Motor neuron (in vitro differentiated cells): ENCODE measurements at regions not wholly inside any gene's neighbourhood (a gene's known extent, or its start where the extent isn't known, plus 50 kb on each side); places are given as distances from the start of the nearest gene placed in this dataset.

Experiments
- ATAC-seq, 8 experiments: fragments of 200-7000 bp; cut with Tn5 transposase; replicated peaks in 6 of 8; 2 replicates each; pipeline ENCODE4 v1.8.0; 2021; ENCODE audit warnings: mild to moderate bottlenecking in 8 of 8, moderate library complexity in 8 of 8
- H3K27ac ChIP-seq, 2 donors: fragments of 250-450 bp; sonication (Bioruptor Pico); 2 replicates each; pipeline ENCODE4 v1.9.0; 2021; ENCODE audit warnings: antibody characterized with exemption in 2 of 2, mild to moderate bottlenecking in 2 of 2, moderate library complexity in 1 of 2
- H3K4me1 ChIP-seq, 2 donors: fragments of 250-450 bp; sonication (Bioruptor Pico); replicated peaks in 1 of 2; 2 replicates each; pipeline ENCODE4 v1.6.1; 2021; ENCODE audit warnings: antibody characterized with exemption in 2 of 2, mild to moderate bottlenecking in 2 of 2, moderate library complexity in 1 of 2
- H3K4me3 ChIP-seq, 5 donors: fragments of 250-450 bp; sonication (Bioruptor Pico); 2 replicates each; pipeline ENCODE4 v1.9.0; 2021; ENCODE audit warnings: antibody characterized with exemption in 5 of 5, mild to moderate bottlenecking in 5 of 5, moderate library complexity in 4 of 5
- WGBS, 10 experiments: fragments of 450-650 bp; shearing (Covaris generic); methylation state at CpG; one replicate each; pipeline ENCODE4 v1.0.0; 2022; 5-methylcytosine and 5-hydroxymethylcytosine counted together
- in situ Hi-C, 9 experiments: fragments of 400-800 bp; cut with MboI; loops; one replicate each; pipeline ENCODE4 v1.15.0; 2021; ENCODE audit warnings: low sequenced_read_pairs in 9 of 9, low pct_unique_long_range_greater_than_20kb in 2 of 9; ENCODE audit not compliant: unreplicated experiment in 9 of 9

DNA sequence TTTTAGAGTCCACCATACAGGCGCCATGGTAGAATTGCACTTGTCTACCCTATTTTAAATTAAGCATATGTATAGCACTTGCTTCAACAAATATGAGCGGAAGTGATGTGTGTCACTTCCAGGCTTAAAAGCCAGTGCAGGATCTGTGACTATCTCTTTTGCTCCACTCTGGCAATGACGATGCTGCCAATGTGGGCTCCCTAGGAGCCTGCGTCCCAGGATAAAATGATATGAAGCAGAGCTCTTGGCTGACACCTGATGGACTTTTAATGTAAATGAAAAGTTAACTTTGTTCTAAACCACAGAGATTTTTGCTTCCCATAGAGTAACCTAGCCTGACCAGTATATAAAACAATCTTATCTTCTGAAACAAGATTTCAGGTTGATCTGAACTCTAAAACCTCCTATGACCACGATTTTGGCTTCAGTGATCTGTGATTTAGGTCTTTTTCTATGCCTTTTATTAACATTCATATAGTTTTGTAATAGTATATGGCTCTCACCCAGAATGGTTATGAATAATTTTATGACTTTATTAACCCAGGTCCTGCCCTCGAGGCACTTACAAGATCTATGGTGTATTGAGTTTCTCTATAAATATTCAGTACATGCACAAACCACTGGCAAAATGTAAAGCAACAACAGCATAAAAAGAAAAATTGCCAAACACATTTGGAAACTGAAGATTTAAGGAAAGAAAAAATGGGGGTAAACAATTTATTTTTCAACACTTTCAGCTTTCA, 422.5 kb upstream of the PIK3C3 start:
- 6 to 94% (median 77%) methylated on average over 2 to 6 of the region's 6 CpGs; no CpG with 5 or more reads in 1 of the 10 experiments for WGBS, 10 experiments
- Histone ChIP-seq H3K4me1 (no peaks in the 10 kb centered on the region), H3K27ac (no peak overlapping the region), H3K4me3 (no peak overlapping the region)
- in situ Hi-C loops, result no loop called here
- ATAC-seq, result peak in 3 of 8 experiments; percentile 67 to 81 (median 78)

DNA sequence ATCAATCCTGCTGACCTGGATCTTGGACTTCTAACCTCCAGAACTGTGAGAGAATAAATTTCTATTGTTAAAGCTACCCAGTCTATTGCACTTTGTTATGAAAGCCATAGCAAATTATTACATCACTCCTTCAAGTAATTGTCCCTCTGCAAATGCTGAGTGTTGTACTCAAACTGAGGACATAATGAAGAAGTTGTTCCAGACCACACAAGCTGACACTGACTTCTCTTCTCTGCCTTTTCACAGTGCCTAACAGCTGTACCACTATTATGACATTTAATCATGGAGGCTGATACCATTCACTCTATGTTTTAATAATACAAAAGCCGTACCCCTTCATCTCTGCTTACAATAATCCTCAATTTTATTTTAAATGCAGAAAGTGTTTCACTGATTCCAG, 424.1 kb upstream of the PIK3C3 start:
- 43 to 100% (median 80%) methylated on average over 1 of the region's 1 CpG; no CpG with 5 or more reads in 3 of the 10 experiments for WGBS, 10 experiments
- Histone ChIP-seq H3K4me3 (no peak overlapping the region), H3K27ac (no peak overlapping the region), H3K4me1 (no peaks in the 10 kb centered on the region)
- in situ Hi-C loops, result no loop called here
- no peak for ATAC-seq

- Histone ChIP-seq H3K27ac (no peak overlapping the region), H3K4me3 (no peak overlapping the region), H3K4me1 (no peaks in the 10 kb centered on the region)
- 8 to 100% (median 83%) methylated on average over 2 of the region's 2 CpGs; no CpG with 5 or more reads in 1 of the 10 experiments for WGBS, 10 experiments
- in situ Hi-C loops, result no loop called here
- peak in 1 of 8 experiments; percentile 17 for ATAC-seq
These were observed 425.9 kb upstream of the PIK3C3 start for GRCh38 chr18:41529093-41529492.

DNA sequence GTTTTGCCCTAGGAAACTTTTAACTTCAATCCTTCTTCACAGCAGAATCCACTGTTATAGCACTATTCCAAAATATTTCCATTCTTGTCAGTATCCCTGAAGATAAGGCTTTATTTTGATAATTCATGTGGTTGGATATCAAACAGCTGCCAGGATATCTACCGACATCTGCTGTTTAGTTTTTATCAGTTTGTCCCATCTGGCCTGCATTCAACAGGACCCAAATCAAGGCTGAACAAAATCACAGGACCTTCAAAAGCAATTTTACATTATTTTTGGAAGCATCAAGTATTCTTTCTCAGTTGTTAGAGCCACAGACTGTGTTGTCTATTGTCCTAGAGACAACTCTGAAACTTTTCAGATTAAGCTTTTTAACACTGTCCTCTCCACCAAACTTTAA, 429.0 kb upstream of the PIK3C3 start:
- 0 to 100% (median 53%) methylated on average over 1 of the region's 1 CpG; no CpG with 5 or more reads in 2 of the 10 experiments for WGBS, 10 experiments
- ATAC-seq, result no peak
- H3K4me3 ChIP-seq, result no peak overlapping the region
- no peak overlapping the region for H3K27ac ChIP-seq
- in situ Hi-C loops, result no loop called here
- no peaks in the 10 kb centered on the region for H3K4me1 ChIP-seq

GRCh38 chr18:41524674-41525470, 430.2 kb upstream of the PIK3C3 start:
- WGBS, 10 experiments, result 0 to 100% (median 50%) methylated on average over 1 to 2 of the region's 2 CpGs; no CpG with 5 or more reads in 3 of the 10 experiments
- H3K4me1 ChIP-seq, result no peaks in the 10 kb centered on the region
- in situ Hi-C loops, result no loop called here
- H3K4me3 ChIP-seq, result no peak overlapping the region
- no peak overlapping the region for H3K27ac ChIP-seq
- no peak for ATAC-seq

DNA sequence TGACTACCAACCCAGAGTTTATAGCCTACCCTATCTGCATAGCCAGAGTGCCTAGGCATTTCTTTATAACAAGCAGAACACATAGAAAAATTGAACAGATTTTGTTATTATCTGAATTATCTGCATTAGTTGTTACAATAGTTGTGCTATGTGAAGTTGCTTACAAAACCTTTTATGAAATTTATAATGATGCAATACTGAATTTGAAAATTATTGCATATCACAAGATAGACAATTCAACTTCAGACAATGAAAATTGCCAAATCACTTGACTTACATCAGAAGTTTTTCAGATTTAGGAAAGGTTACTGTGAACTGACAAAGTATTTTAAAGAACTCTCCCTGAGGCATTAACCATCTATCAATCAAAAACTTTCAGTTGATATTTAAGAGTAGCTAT, 437.9 kb upstream of the PIK3C3 start:
- no peak overlapping the region for H3K27ac ChIP-seq
- ATAC-seq, result no peak
- in situ Hi-C loops, result no loop called here
- no peaks in the 10 kb centered on the region for H3K4me1 ChIP-seq
- H3K4me3 ChIP-seq, result no peak overlapping the region

DNA sequence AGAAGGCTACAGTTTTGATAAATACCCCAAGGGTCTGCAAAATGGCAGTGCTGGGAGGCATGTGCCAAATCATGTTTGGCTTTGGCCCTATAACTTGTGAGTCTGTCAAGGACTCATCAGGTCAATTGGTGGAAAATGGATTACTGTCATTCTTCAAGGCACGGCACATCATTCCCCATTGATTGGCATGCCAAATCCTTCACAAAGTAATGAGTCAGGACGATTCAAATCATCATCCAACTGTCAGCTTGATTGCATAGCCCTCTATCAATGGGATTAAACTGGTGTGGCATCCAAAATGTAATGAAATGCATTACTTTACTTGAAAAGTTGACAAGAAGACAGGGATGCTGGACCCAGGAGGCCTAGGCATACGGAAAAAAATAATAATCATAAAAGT, 441.6 kb upstream of the PIK3C3 start:
- no peaks in the 10 kb centered on the region for H3K4me1 ChIP-seq
- H3K27ac ChIP-seq, result no peak overlapping the region
- ATAC-seq, result no peak
- H3K4me3 ChIP-seq, result no peak overlapping the region
- in situ Hi-C loops, result no loop called here
- 19 to 100% (median 86%) methylated on average over 1 to 3 of the region's 3 CpGs for WGBS, 10 experiments

DNA sequence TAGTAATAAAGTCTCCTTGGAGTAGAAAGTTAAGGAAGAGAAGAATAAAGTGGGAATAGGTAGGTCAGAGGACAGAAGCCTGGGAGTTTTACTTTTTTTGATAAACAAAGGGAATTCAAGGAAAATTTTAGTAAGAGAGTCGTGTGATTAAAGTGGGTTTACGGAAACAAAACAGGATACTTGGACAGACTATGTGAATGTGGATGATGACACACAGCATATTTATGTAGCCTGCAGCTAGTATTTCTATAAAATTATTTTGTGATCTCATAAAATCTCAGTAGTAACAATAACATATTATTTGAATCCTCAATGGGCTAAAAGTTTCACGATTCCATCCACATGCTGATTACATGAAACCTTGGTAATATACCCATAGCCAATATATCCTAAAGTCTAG, 450.7 kb upstream of the PIK3C3 start:
- ATAC-seq, result no peak
- in situ Hi-C loops, result no loop called here
- H3K4me1 ChIP-seq, result no peaks in the 10 kb centered on the region
- H3K27ac ChIP-seq, result no peak overlapping the region
- 24 to 100% (median 64%) methylated on average over 1 to 3 of the region's 3 CpGs; no CpG with 5 or more reads in 2 of the 10 experiments for WGBS, 10 experiments
- H3K4me3 ChIP-seq, result no peak overlapping the region

DNA sequence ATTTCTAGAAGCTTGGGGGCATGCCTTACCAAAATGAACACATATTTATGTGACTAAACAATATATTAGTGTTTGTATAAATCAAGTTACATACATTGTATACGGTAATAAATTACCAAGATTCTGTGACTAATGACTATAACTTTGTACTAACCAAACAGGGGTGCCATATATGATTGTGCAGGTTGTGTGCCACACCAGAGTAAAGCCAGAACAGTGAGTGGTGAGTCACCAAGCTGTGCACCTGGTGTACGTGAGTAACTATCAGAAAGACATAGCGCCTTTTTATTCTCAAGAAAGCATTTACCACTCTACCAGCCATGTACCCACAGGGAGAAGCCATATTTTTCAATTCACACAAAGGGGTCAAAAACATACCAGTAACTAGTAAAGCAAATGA, 453.2 kb upstream of the PIK3C3 start:
- no peak for ATAC-seq
- Histone ChIP-seq H3K4me3 (no peak overlapping the region), H3K27ac (no peak overlapping the region), H3K4me1 (no peaks in the 10 kb centered on the region)
- in situ Hi-C loops, result no loop called here
- 24 to 100% (median 86%) methylated on average over 1 to 3 of the region's 3 CpGs; no CpG with 5 or more reads in 1 of the 10 experiments for WGBS, 10 experiments

DNA sequence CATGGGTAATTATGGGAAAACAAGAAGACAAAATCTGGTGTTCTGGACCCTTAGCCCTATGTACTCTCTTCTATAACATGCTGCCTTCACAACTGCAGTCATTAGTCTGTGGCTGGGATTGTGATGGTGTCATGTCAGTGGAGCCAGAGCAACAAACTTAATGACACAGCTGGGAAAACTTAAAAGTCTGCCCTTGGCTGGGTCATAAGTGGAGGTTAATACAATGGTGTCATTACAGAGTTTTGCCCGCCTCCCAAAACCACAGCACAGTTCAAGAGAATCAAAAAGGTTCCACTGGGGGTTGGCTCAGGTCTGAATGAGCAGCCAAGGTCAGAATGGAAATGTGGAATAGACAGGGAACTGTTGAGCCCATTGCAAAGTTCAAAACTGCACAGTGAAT, 455.7 kb upstream of the PIK3C3 start:
- ATAC-seq, result no peak
- in situ Hi-C loops, result no loop called here
- 0 to 100% (median 89%) methylated on average over 1 of the region's 1 CpG; no CpG with 5 or more reads in 3 of the 10 experiments for WGBS, 10 experiments
- Histone ChIP-seq H3K4me3 (no peak overlapping the region), H3K4me1 (no peaks in the 10 kb centered on the region), H3K27ac (no peak overlapping the region)

GRCh38 chr18:41490861-41491260, 464.2 kb upstream of the PIK3C3 start:
- no peak overlapping the region for H3K27ac ChIP-seq
- in situ Hi-C loops, result no loop called here
- no peak for ATAC-seq
- WGBS, 10 experiments, result 0 to 100% (median 100%) methylated on average over 1 of the region's 1 CpG; no CpG with 5 or more reads in 1 of the 10 experiments
- no peak overlapping the region for H3K4me3 ChIP-seq
- H3K4me1 ChIP-seq, result no peaks in the 10 kb centered on the region

DNA sequence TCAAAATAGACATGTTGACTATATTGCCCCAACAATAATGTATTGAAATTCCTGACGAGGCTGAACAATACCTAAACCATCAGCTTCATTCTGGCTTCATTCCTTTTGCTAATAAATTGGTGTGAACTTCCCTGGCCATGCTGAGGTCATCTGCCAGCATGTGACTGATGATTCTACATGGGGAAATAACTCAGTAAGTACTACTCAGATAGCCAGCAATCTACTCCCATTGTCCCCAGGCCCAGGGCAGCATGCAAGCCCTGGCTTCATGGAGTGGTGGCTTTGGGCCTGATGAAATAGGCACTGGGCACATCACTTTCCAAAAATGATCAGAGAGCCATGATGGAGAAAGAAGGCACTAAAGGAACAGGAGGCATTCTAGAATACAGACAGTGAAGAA, 468.5 kb upstream of the PIK3C3 start:
- in situ Hi-C loops, result no loop called here
- no peak overlapping the region for H3K27ac ChIP-seq
- peak in 4 of 8 experiments; percentile 37 to 80 (median 62) for ATAC-seq
- WGBS, 10 experiments, result 20 to 40% (median 25%) methylated on average over 1 of the region's 1 CpG; no CpG with 5 or more reads in 6 of the 10 experiments
- H3K4me3 ChIP-seq, result no peak overlapping the region
- H3K4me1 ChIP-seq, result peaks cover 0 to 5% of the 10 kb centered on the region in 2 donors

DNA sequence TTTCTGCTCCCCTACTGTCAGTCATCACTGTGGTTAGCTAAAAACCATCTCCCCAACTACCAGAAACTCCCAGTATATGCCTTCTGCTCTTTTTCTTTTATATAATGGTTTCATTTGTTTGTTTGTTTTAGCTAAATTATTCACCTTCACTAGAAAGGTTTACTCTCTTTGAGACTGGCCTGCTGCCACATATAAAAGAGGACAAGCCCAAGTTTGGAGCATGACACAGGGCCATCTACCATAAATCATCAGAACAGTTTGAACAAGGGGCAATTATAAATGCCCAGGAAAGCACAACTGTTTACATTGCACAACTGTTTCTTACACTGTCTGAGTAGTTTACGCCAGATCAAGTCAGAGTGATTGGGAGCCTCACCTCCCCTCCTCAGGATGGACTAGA, 471.0 kb upstream of the PIK3C3 start:
- H3K4me1 ChIP-seq, result peaks cover 0 to 5% of the 10 kb centered on the region in 2 donors
- H3K4me3 ChIP-seq, result no peak overlapping the region
- no peak overlapping the region for H3K27ac ChIP-seq
- 14 to 100% (median 100%) methylated on average over 1 of the region's 1 CpG; no CpG with 5 or more reads in 5 of the 10 experiments for WGBS, 10 experiments
- in situ Hi-C loops, result no loop called here
- ATAC-seq, result no peak
